ENCODE measurements at regions not wholly inside any gene's neighbourhood (a gene's known extent, or its start where the extent isn't known, plus 50 kb on each side); places are given as distances from the start of the nearest gene placed in this dataset.

GRCh38 chr21:19197950-19198349, 794.4 kb upstream of the TMPRSS15 start:
- TF ChIP-seq POLR2A (IDR thresholded peaks at IDR 0.05; ENCODE audit: extremely low read depth, insufficient read length) (no peak), CTCF (IDR thresholded peaks at IDR 0.05; ENCODE audit: low read depth, low read length) (no peak), MAX (IDR thresholded peaks at IDR 0.05; ENCODE audit: low read depth, low read length) (no peak)
